ENCODE measurements at regions not wholly inside any gene's neighbourhood (a gene's known extent, or its start where the extent isn't known, plus 50 kb on each side); places are given as distances from the start of the nearest gene placed in this dataset.

DNA sequence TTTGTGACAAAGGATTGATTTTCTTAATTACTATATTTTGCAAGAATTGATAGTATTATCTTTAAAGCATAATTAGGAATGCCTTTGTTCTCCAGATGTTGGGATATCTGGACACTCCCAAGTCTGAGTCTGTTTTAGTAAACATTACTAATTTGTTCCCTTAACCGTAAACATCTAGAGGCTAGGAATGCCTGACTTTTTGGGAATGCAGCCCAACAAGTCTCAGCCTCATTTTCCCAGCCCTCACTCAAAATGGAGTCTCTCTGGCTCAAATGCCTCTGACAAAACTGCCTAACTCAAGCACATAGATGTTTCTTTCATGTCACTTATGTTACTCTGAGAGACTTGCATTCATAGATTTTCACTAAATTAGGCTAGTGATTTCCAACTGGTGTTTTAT, 297.0 kb upstream of the CLNK start:
- Histone ChIP-seq H3K4me1 (ENCODE audit: insufficient read depth, insufficient read length) (no peaks in the 10 kb centered on the region), H3K9me3 (ENCODE audit: insufficient read depth, low read length) (no peaks in the 10 kb centered on the region), H3K27me3 (ENCODE audit: insufficient read depth, insufficient read length) (no peaks in the 10 kb centered on the region), H3K36me3 (ENCODE audit: insufficient read depth, insufficient read length, low read length) (no peaks in the 10 kb centered on the region), H3K9ac (ENCODE audit: insufficient read length, low read depth) (no peak overlapping the region), H3K4me3 (ENCODE audit: insufficient read length, low read depth) (no peak overlapping the region)
- TF ChIP-seq SUZ12 (IDR thresholded peaks at IDR 0.05; ENCODE audit: extremely low read depth, insufficient read depth, insufficient read length) (no peak), ZNF274 (IDR thresholded peaks at IDR 0.05; ENCODE audit: low read depth, low read length) (no peak), YY1 (IDR thresholded peaks at IDR 0.05; ENCODE audit: insufficient read depth, insufficient read length) (no peak)
- no peak for DNase-seq (ENCODE audit: low read depth, low spot score)

DNA sequence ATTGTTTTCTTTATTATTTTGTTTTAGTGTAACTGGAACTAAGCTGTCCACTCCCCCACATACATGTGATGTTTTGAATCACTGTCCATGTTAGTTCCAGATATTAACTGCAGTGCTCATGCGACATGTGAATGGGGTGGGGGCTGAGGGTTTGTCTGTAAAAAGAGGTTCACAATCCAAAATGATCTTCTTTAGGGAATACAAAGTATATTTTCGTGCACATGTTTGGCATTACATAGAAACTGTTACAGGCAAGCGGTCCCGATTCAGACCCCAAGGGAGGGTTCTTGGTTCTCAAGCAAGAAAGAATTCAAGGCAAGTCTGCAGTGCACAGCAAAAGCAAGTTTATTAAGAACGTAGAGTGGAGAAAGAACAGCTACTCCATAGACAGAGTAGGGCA, 296.5 kb upstream of the CLNK start:
- Histone ChIP-seq H3K36me3 (ENCODE audit: insufficient read depth, insufficient read length, low read length) (no peaks in the 10 kb centered on the region), H3K27me3 (ENCODE audit: insufficient read depth, insufficient read length) (no peaks in the 10 kb centered on the region), H3K9ac (ENCODE audit: insufficient read length, low read depth) (no peak overlapping the region), H3K9me3 (ENCODE audit: insufficient read depth, low read length) (no peaks in the 10 kb centered on the region), H3K4me1 (ENCODE audit: insufficient read depth, insufficient read length) (no peaks in the 10 kb centered on the region), H3K4me3 (ENCODE audit: insufficient read length, low read depth) (no peak overlapping the region)
- no peak for DNase-seq (ENCODE audit: low read depth, low spot score)
- no peak for TF ChIP-seq SUZ12 (IDR thresholded peaks at IDR 0.05; ENCODE audit: extremely low read depth, insufficient read depth, insufficient read length)
- TF ChIP-seq ZNF274 (IDR thresholded peaks at IDR 0.05; ENCODE audit: low read depth, low read length) = no peak
- no peak for TF ChIP-seq YY1 (IDR thresholded peaks at IDR 0.05; ENCODE audit: insufficient read depth, insufficient read length)

DNA sequence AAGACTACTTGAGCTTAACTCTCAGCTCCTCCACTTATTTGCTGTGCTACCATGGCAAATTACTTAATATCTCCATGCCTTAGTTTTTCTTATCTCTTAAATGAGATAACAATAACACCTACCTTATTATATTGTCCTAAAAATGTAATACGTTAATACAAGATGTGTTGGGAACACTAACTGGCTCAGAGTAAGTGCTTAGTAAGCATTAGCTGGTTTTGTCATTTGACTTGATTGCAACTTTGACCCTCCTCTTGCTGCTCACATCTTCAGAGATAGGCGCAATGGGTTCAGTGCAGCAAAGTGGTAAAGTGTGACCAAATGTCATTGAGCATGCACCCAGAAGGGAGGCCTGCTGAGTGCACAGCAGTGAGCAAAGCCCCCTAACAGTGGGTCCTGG, 294.5 kb upstream of the CLNK start:
- no peak for TF ChIP-seq YY1 (IDR thresholded peaks at IDR 0.05; ENCODE audit: insufficient read depth, insufficient read length)
- TF ChIP-seq ZNF274 (IDR thresholded peaks at IDR 0.05; ENCODE audit: low read depth, low read length) = no peak
- no peak for TF ChIP-seq SUZ12 (IDR thresholded peaks at IDR 0.05; ENCODE audit: extremely low read depth, insufficient read depth, insufficient read length)
- Histone ChIP-seq H3K36me3 (ENCODE audit: insufficient read depth, insufficient read length, low read length) (no peaks in the 10 kb centered on the region), H3K9ac (ENCODE audit: insufficient read length, low read depth) (no peak overlapping the region), H3K4me3 (ENCODE audit: insufficient read length, low read depth) (no peak overlapping the region), H3K9me3 (ENCODE audit: insufficient read depth, low read length) (no peaks in the 10 kb centered on the region), H3K4me1 (ENCODE audit: insufficient read depth, insufficient read length) (no peaks in the 10 kb centered on the region), H3K27me3 (ENCODE audit: insufficient read depth, insufficient read length) (no peaks in the 10 kb centered on the region)
- DNase-seq (ENCODE audit: low read depth, low spot score) = no peak

DNA sequence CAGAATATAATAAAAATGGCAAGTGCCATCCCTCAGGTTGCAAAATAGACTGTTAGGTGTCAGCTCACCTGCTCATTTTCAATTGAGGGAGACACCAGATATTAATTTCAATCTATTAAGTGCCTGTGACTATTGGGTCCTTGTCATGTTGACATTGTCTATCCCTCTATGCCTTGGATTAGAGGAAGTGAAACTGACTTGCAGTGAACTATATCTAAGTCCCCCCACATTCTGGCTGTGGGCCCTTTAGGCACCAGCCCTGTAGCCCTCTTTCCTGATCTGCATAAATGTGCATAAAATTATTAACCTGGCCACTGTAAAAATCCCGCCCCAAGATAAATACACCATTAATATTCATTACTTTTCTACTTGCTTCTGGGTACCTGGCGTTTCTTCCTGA, 293.0 kb upstream of the CLNK start:
- Histone ChIP-seq H3K9me3 (ENCODE audit: insufficient read depth, low read length) (no peaks in the 10 kb centered on the region), H3K9ac (ENCODE audit: insufficient read length, low read depth) (no peak overlapping the region), H3K36me3 (ENCODE audit: insufficient read depth, insufficient read length, low read length) (no peaks in the 10 kb centered on the region), H3K4me3 (ENCODE audit: insufficient read length, low read depth) (no peak overlapping the region), H3K4me1 (ENCODE audit: insufficient read depth, insufficient read length) (no peaks in the 10 kb centered on the region), H3K27me3 (ENCODE audit: insufficient read depth, insufficient read length) (no peaks in the 10 kb centered on the region)
- TF ChIP-seq ZNF274 (IDR thresholded peaks at IDR 0.05; ENCODE audit: low read depth, low read length) = no peak
- TF ChIP-seq YY1 (IDR thresholded peaks at IDR 0.05; ENCODE audit: insufficient read depth, insufficient read length) = no peak
- TF ChIP-seq SUZ12 (IDR thresholded peaks at IDR 0.05; ENCODE audit: extremely low read depth, insufficient read depth, insufficient read length) = no peak
- no peak for DNase-seq (ENCODE audit: low read depth, low spot score)

DNA sequence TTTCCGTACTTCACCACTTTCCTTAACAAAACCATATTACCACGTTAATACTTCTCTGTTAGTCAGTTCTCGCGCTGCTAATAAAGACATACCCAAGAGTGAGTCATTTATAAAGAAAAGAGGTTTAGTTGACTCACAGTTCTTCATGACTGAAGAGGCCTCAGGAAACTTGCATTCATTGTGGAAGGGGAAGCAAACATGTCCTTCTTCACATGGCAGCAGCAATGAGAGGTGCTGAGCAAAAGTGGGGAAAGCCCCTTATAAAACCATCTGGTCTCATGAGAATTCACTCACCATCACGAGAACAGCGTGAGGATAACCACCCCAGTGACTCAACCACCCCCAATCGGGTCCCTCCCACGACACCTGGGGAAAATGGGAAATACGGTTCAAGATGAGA, 289.8 kb upstream of the CLNK start:
- no peak for TF ChIP-seq SUZ12 (IDR thresholded peaks at IDR 0.05; ENCODE audit: extremely low read depth, insufficient read depth, insufficient read length)
- TF ChIP-seq ZNF274 (IDR thresholded peaks at IDR 0.05; ENCODE audit: low read depth, low read length) = no peak
- no peak for TF ChIP-seq YY1 (IDR thresholded peaks at IDR 0.05; ENCODE audit: insufficient read depth, insufficient read length)
- no peak for DNase-seq (ENCODE audit: low read depth, low spot score)
- H3K27me3 ChIP-seq (ENCODE audit: insufficient read depth, insufficient read length) = no peaks in the 10 kb centered on the region
- H3K36me3 ChIP-seq (ENCODE audit: insufficient read depth, insufficient read length, low read length) = no peaks in the 10 kb centered on the region
- H3K4me1 ChIP-seq (ENCODE audit: insufficient read depth, insufficient read length) = no peaks in the 10 kb centered on the region
- no peak overlapping the region for H3K9ac ChIP-seq (ENCODE audit: insufficient read length, low read depth)
- H3K9me3 ChIP-seq (ENCODE audit: insufficient read depth, low read length) = no peaks in the 10 kb centered on the region
- no peak overlapping the region for H3K4me3 ChIP-seq (ENCODE audit: insufficient read length, low read depth)

DNA sequence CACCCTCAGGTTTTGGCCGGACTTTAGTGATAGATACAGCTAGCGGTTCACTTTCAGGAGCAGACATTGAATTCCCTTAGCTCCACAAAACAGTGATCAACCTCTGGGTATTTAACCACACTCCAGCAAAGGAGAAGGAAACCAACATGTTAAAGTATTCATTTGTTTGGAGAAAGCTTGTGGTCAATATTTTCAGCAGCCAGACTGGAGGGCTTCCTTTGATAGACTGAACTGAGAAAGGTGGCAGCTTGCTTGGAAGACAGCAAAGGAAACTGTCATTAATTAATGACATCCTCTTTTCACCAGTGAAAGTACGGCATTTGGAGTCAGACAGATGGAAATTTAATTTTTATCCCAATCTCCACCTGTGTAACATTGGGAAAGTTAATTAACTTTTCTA, 289.1 kb upstream of the CLNK start:
- Histone ChIP-seq H3K4me1 (ENCODE audit: insufficient read depth, insufficient read length) (no peaks in the 10 kb centered on the region), H3K4me3 (ENCODE audit: insufficient read length, low read depth) (no peak overlapping the region), H3K9ac (ENCODE audit: insufficient read length, low read depth) (no peak overlapping the region), H3K9me3 (ENCODE audit: insufficient read depth, low read length) (no peaks in the 10 kb centered on the region), H3K27me3 (ENCODE audit: insufficient read depth, insufficient read length) (no peaks in the 10 kb centered on the region), H3K36me3 (ENCODE audit: insufficient read depth, insufficient read length, low read length) (no peaks in the 10 kb centered on the region)
- no peak for DNase-seq (ENCODE audit: low read depth, low spot score)
- TF ChIP-seq ZNF274 (IDR thresholded peaks at IDR 0.05; ENCODE audit: low read depth, low read length) (no peak), YY1 (IDR thresholded peaks at IDR 0.05; ENCODE audit: insufficient read depth, insufficient read length) (no peak), SUZ12 (IDR thresholded peaks at IDR 0.05; ENCODE audit: extremely low read depth, insufficient read depth, insufficient read length) (no peak)

DNA sequence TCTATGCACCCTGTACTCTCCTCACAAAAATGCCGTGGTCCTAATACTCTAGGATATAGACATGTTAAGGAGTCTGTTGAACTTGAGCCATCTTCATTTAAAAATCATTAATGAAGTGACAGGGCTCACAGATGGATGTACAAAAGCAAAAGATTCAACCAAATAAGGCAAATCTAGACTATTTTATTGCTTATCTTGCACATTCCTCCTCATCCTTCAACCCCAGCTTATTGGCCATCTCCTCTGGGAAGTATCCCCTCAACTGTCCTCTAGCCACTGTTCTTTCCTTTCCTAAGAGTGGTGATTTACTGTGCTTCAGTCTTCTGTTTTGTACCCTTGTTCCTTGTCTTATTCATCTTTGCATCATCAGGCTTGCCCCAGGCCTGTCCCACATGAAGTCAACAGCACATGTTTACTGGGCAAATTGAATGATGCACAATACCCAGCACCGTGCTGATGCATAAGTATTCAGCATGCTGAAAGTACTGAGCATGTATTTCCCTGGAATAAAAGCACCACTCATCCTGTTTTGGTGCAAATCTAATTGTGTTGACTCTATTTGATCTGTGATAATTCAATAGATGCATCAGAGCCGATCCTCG, 287.3 kb upstream of the CLNK start:
- no peak for TF ChIP-seq YY1 (IDR thresholded peaks at IDR 0.05; ENCODE audit: insufficient read depth, insufficient read length)
- no peak for TF ChIP-seq SUZ12 (IDR thresholded peaks at IDR 0.05; ENCODE audit: extremely low read depth, insufficient read depth, insufficient read length)
- no peak for TF ChIP-seq ZNF274 (IDR thresholded peaks at IDR 0.05; ENCODE audit: low read depth, low read length)
- H3K9ac ChIP-seq (ENCODE audit: insufficient read length, low read depth) = no peak overlapping the region
- H3K9me3 ChIP-seq (ENCODE audit: insufficient read depth, low read length) = no peaks in the 10 kb centered on the region
- H3K36me3 ChIP-seq (ENCODE audit: insufficient read depth, insufficient read length, low read length) = no peaks in the 10 kb centered on the region
- DNase-seq (ENCODE audit: low read depth, low spot score) = no peak
- no peaks in the 10 kb centered on the region for H3K4me1 ChIP-seq (ENCODE audit: insufficient read depth, insufficient read length)
- no peaks in the 10 kb centered on the region for H3K27me3 ChIP-seq (ENCODE audit: insufficient read depth, insufficient read length)
- no peak overlapping the region for H3K4me3 ChIP-seq (ENCODE audit: insufficient read length, low read depth)

Data from NT2/D1 (cell line).